GM12874 (cell line): ENCODE measurements at regions not wholly inside any gene's neighbourhood (a gene's known extent, or its start where the extent isn't known, plus 50 kb on each side); places are given as distances from the start of the nearest gene placed in this dataset.

Experiments used
- TF ChIP-seq, protein P1 (sequence below): IDR thresholded peaks from 2 replicates; pipeline ENCODE4 v1.5.1; 2011; ENCODE audit warnings: low read depth, mild to moderate bottlenecking, control low read depth, low read length, moderate library complexity; ENCODE audit not compliant: insufficient read depth

DNA sequence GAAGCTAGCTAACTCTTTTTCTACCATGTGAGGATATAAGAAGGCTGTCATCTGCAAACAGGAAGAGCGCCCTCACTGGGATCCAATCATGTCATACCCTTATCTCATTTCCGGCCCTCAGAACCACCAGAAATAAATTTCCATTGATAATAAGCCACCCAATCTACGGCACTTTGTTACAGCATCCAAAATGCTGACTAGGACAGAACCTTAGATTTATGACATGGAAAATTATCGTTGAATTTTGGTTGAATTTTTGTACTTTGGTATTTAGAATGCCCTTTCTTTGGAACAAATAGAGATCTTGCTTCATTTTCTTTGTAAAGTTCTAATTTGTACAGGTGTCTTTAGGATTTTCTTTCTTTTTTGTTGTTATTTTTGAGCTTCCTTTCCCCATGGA is 53.3 kb upstream of the CYLC2 start:
- TF ChIP-seq, protein P1, sequence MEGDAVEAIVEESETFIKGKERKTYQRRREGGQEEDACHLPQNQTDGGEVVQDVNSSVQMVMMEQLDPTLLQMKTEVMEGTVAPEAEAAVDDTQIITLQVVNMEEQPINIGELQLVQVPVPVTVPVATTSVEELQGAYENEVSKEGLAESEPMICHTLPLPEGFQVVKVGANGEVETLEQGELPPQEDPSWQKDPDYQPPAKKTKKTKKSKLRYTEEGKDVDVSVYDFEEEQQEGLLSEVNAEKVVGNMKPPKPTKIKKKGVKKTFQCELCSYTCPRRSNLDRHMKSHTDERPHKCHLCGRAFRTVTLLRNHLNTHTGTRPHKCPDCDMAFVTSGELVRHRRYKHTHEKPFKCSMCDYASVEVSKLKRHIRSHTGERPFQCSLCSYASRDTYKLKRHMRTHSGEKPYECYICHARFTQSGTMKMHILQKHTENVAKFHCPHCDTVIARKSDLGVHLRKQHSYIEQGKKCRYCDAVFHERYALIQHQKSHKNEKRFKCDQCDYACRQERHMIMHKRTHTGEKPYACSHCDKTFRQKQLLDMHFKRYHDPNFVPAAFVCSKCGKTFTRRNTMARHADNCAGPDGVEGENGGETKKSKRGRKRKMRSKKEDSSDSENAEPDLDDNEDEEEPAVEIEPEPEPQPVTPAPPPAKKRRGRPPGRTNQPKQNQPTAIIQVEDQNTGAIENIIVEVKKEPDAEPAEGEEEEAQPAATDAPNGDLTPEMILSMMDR: no peak

DNA sequence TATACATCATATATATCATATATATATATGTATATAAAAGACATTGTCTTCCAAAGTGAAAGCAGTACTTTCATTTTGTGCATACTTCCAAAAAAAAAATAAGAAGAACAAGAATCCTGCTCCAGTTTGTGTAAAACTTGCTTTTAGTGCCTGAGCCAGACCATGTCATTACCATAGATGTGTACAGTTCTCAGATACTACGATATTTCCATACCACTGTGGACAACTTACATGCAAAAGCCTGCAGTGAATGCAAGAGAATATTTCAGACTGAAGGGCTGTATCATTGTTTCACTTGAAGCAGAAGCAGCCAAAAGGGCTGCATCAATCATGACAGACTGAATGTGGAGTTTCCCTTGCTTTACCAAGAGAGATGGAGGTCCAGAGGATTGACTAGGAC is 72.6 kb upstream of the CYLC2 start:
- TF ChIP-seq, protein P1: no peak

DNA sequence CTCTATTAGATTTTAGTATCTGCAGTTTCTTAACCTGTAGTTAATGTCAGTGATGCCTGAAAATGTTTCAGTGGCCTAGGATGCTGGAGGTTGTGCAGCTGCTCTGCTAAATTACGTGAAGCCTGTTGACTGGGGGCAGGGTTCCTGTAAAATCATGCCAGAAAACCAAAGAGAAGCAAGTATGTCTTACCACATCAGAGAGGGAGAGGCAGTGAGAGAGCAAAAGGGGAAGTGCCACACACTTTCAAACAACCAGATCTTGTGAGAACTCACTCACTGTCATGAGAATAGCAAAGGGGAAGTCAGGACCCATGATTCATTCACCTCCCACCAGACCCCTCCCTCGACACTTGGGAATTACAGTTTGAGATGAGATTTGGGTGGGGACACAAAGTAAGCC is 83.9 kb upstream of the CYLC2 start:
- TF ChIP-seq, protein P1: no peak

DNA sequence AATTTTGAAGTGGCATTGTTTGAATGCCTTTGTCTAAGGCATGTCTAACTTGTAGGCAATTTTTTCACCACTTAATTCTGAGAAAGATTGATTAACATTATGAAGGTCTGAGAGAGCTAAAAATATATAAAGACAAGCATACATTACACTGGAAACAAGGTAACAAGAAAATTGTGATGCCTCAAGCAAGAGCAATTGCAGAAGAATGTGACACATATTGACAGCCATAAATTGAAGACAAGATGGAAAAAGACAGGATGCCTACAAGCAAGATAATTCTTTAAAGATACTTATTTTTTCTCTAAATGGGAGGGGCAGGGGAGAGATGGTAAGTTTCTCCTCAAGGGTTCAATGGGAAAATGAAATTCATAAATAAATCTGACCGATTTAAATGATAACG is 103.1 kb upstream of the CYLC2 start:
- TF ChIP-seq, protein P1: no peak

DNA sequence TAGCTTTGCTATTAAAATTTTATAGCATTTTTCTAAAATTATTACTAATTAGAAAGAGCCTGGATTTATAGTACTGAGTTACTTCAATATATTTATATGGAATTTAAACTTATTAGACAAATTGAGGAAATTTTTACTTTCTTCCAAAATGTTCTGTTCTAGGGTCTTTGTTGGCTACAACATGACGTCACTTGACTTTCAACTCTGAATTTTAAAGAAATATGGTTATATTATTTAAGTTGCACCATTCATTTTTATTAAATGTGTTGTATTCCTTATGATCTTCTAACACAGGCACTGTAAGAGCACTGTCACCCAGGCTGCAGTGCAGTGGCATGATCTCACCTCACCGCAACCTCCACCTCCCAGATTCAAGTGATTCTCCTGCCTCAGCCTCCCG is 119.4 kb upstream of the CYLC2 start:
- TF ChIP-seq, protein P1: no peak

DNA sequence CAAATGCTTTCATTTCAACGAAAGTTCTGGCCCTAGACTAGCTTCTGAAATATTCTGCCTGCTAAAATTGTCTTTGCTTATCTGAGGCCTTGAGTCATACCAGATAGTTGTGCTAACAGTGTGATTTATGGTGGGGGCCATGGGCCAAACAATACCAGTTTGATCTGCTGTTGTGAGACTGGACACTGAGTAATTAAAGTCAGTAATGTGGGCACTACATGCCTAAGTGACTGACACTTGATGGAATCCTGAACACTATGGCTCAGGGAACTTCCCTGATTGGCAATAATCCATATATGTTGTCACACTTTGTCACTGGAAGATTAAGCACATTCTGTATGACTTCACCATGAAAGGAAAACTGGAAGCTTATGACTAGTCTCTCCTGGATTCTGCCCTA is 127.6 kb upstream of the CYLC2 start:
- TF ChIP-seq, protein P1: no peak

DNA sequence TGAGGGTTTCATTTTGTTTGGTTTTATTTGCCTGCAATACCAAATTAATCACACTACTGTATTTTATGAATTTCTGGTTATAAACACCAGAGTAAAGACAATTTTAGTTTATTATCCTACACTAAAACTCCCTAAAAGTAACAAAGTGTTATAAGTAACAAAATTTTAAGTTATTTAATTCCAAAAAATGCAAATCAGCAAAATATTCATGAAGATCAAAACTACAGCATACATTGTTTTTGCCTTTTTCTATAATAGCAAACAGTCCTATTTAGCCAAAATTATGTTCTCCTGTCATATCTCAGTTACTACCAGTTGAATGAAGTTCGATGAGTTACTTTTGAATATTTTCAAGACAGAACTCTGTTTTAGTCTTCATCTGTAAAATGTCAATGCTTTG is 132.7 kb upstream of the CYLC2 start:
- TF ChIP-seq, protein P1: no peak

DNA sequence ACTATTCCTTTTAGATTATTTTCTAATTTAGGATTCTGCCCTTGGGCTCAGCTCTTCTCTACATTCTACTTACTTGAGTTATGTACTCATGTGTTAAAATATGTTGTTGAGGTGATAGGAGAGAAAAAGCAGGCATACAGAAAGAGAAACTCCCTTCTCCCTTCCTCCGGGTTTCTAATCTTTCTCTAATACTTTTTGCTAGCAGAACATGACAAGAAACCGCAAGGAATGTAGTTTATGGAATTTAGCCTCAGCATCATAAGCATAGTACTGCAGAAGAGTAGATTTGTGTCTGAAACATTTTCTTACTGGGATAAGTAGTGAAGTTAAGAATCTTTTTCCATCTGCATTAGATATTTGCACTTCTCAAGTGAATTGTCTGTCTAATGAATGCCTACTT is 139.5 kb upstream of the CYLC2 start:
- TF ChIP-seq, protein P1: no peak
